Tibial nerve (tissue), 4 donors: ENCODE measurements at regions not wholly inside any gene's neighbourhood (a gene's known extent, or its start where the extent isn't known, plus 50 kb on each side); places are given as distances from the start of the nearest gene placed in this dataset.

Source experiments
- DNase-seq, 2 donors: peaks; one replicate each; pipeline ENCODE4 v3.0.0-alpha.2; 2019; ENCODE audit warnings: low spot score in 2 of 2
- H3K27ac ChIP-seq, 4 donors: fragments of 200-600 bp; sonication (generic) in 3 of 4; one replicate each; pipeline ENCODE4 v1.5.1; 2017 to 2019; ENCODE audit warnings: mild to moderate bottlenecking in 1 of 4
- H3K27me3 ChIP-seq, 2 donors: fragments of 200-600 bp; sonication (generic) in 1 of 2; one replicate each; pipeline versions ENCODE4 v1.5.1 to v1.6.0; 2017 to 2019
- H3K36me3 ChIP-seq, 3 donors: fragments of 200-600 bp; sonication (generic); one replicate each; pipeline ENCODE4 v1.5.1; 2018 to 2019
- H3K4me1 ChIP-seq, 4 donors: fragments of 200-600 bp; sonication (generic) in 3 of 4; one replicate each; pipeline ENCODE4 v1.5.1; 2017 to 2019
- H3K4me3 ChIP-seq, 4 donors: fragments of 200-600 bp; sonication (generic) in 3 of 4; one replicate each; pipeline ENCODE4 v1.5.1; 2017 to 2019; ENCODE audit warnings: mild to moderate bottlenecking in 1 of 4, moderate library complexity in 1 of 4
- H3K9me3 ChIP-seq, 4 donors: fragments of 200-600 bp; sonication (generic) in 3 of 4; one replicate each; pipeline ENCODE4 v1.5.1; 2017 to 2019
- EP300 ChIP-seq, 2 donors: sonication (generic); formaldehyde crosslinking; IDR thresholded peaks; one replicate each; pipeline ENCODE4 v1.6.1; 2017; ENCODE audit warnings: antibody characterized with exemption in 2 of 2, mild to moderate bottlenecking in 1 of 2
- POLR2A ChIP-seq, 2 donors: fragments of 450-650 bp; IDR thresholded peaks; one replicate each; pipeline ENCODE4 v1.6.1; 2017; ENCODE audit warnings: antibody characterized with exemption in 2 of 2, mild to moderate bottlenecking in 2 of 2, moderate library complexity in 2 of 2
- WGBS, 2 donors: methylation state at CpG; one replicate each; pipeline ENCODE4 v1.1.5; 2018; 5-methylcytosine and 5-hydroxymethylcytosine counted together
- TF ChIP-seq, protein P1 (sequence below), 5 experiments: fragments of 200-600 bp in 3 of 5; fragments of 450-650 bp in 2 of 5; sonication (generic) in 3 of 5; IDR thresholded peaks; one replicate each; pipeline ENCODE4 v1.5.1; 2016 to 2019; ENCODE audit warnings: antibody characterized with exemption in 5 of 5, mild to moderate bottlenecking in 3 of 5, moderate library complexity in 2 of 5

DNA sequence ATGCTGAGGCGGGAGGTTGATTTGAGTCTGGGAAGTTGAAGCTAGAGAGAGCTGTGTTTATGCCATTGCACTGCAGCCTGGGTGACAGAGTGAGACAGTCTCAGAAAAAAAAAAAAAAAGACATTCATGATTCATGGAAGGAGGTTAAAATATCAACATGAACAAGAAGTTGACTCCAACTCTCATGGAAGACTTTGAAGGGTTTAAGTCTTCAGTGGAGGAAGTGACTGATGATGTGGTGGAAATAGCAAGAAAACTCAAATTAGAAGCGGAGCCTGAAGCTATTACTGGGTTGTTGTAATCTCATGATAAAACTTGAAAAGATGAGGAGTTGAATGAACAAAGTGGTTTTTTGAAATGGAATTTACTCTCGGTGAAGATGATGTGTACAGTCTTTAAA lies 491.8 kb downstream of the SQOR start:
- TF ChIP-seq, protein P1, sequence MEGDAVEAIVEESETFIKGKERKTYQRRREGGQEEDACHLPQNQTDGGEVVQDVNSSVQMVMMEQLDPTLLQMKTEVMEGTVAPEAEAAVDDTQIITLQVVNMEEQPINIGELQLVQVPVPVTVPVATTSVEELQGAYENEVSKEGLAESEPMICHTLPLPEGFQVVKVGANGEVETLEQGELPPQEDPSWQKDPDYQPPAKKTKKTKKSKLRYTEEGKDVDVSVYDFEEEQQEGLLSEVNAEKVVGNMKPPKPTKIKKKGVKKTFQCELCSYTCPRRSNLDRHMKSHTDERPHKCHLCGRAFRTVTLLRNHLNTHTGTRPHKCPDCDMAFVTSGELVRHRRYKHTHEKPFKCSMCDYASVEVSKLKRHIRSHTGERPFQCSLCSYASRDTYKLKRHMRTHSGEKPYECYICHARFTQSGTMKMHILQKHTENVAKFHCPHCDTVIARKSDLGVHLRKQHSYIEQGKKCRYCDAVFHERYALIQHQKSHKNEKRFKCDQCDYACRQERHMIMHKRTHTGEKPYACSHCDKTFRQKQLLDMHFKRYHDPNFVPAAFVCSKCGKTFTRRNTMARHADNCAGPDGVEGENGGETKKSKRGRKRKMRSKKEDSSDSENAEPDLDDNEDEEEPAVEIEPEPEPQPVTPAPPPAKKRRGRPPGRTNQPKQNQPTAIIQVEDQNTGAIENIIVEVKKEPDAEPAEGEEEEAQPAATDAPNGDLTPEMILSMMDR (IDR thresholded peaks at IDR 0.05) = no peak
- Histone ChIP-seq H3K27ac (no peak overlapping the region), H3K27me3 (no peaks in the 10 kb centered on the region), H3K9me3 (peaks cover 0 to 31% (median 9%) of the 10 kb centered on the region in 4 donors), H3K36me3 (no peaks in the 10 kb centered on the region), H3K4me1 (no peaks in the 10 kb centered on the region), H3K4me3 (no peak overlapping the region)
- DNase-seq = no peak
- 80 to 91% methylated on average over 3 of the region's 3 CpGs for WGBS, 2 donors

DNA sequence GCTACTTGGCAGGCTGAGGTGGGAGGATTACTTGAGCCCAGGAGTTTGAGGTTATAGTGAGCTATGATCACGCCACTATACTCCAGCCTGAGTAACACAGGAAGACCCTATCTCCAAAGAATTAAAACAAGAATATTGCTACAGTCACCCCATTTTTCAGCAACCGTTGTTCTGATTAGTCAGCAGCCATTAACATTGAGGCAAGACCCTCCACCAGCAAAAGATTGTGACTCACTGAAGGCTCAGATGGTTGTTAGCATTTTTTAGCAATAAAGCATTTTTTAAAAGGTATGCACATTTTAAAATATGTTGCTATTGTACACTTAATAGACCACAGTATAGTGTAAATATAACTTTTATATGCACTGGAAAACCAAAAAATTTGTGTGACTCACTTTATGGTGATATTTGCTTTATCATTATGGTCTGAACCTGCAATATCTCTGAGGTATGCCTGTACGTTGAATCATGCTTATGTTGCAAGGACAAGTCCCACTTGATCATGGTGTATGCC lies 492.6 kb downstream of the SQOR start:
- DNase-seq = no peak
- Histone ChIP-seq H3K4me1 (no peaks in the 10 kb centered on the region), H3K27ac (no peak overlapping the region), H3K9me3 (peaks cover 0 to 38% (median 9%) of the 10 kb centered on the region in 4 donors), H3K27me3 (no peaks in the 10 kb centered on the region), H3K36me3 (no peaks in the 10 kb centered on the region), H3K4me3 (no peak overlapping the region)
- TF ChIP-seq EP300 (IDR thresholded peaks at IDR 0.05) (no peak), POLR2A (IDR thresholded peaks at IDR 0.05) (no peak)
- TF ChIP-seq, protein P1 (IDR thresholded peaks at IDR 0.05) = no peak
- 66 to 71% methylated on average over 3 of the region's 3 CpGs for WGBS, 2 donors

DNA sequence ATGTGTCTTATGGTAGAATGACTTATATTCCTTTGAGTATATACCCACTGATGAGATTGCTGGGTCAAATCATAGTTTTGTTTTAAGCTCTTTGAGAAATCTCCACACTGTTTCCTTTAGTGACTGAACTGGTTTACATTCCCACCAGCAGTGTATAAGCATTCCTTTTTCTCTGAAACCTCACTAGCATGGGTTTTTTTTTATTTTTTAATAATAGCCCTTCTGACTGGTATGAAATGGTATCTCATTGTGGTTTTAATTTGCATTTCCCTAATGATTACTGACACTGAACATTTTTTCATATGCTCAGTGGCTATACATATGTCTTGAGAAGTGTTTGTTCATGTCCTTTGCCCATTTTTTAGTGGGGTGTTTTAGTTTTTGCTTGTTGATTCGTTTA lies 494.3 kb downstream of the SQOR start:
- TF ChIP-seq, protein P1 (IDR thresholded peaks at IDR 0.05) = no peak
- TF ChIP-seq EP300 (IDR thresholded peaks at IDR 0.05) = no peak
- no peak for TF ChIP-seq POLR2A (IDR thresholded peaks at IDR 0.05)
- Histone ChIP-seq H3K4me1 (no peaks in the 10 kb centered on the region), H3K36me3 (no peaks in the 10 kb centered on the region), H3K27ac (no peak overlapping the region), H3K4me3 (no peak overlapping the region), H3K27me3 (no peaks in the 10 kb centered on the region), H3K9me3 (peaks cover 0 to 32% (median 5%) of the 10 kb centered on the region in 4 donors)
- 79 to 80% methylated on average over 1 of the region's 1 CpG for WGBS, 2 donors
- DNase-seq = no peak

DNA sequence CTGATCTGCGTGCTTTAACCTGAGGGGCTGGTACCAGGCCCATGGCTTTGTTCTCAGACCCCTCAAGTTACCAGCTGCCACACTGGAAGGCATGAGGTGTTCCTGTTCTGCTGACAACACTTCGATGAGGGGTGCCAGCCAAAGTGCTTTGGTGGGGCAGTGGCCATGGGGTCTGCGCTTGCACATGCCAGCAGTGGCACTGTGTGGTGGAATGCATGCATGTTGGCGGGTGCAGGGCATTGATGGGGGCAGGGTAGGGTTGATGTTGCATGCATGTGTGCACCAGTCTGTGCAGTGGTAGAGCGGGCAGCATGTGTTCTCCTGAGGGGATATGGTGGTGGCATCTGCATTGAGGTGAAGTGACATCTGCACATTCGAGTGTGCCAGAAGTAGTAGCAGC lies 497.0 kb downstream of the SQOR start:
- no peak for TF ChIP-seq EP300 (IDR thresholded peaks at IDR 0.05)
- no peak for TF ChIP-seq POLR2A (IDR thresholded peaks at IDR 0.05)
- TF ChIP-seq, protein P1 (IDR thresholded peaks at IDR 0.05) = no peak
- H3K4me3 ChIP-seq = no peak overlapping the region
- WGBS, 2 donors = 88 to 91% methylated on average over 6 of the region's 6 CpGs
- no peaks in the 10 kb centered on the region for H3K4me1 ChIP-seq
- no peaks in the 10 kb centered on the region for H3K27me3 ChIP-seq
- H3K36me3 ChIP-seq = no peaks in the 10 kb centered on the region
- DNase-seq = no peak
- no peak overlapping the region for H3K27ac ChIP-seq
- peaks cover 0 to 39% (median 2%) of the 10 kb centered on the region in 4 donors for H3K9me3 ChIP-seq

DNA sequence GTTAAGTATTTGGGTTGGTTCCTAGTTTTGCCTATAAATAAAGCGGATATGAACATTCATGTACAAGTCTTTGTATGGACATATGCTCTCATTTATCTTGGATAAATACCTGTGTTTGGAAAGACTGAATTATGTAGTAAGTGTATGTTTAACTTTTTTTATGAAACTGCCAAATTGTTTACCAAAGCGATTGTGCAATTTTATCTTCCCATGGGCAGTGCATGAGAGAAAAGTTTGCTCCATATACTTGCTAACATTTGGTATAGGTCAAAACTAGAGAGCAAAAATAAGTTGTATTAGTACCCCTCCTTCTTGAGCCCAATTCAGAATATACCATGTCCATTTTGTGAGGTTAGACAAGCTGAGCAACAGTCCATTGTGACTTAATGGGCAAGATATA lies 502.6 kb downstream of the SQOR start:
- 92 to 96% methylated on average over 2 of the region's 2 CpGs for WGBS, 2 donors

More for the DNA sequence above, 502.6 kb downstream of the SQOR start:
- Histone ChIP-seq H3K36me3 (no peaks in the 10 kb centered on the region), H3K9me3 (peaks cover 0 to 11% (median 2%) of the 10 kb centered on the region in 4 donors), H3K4me3 (no peak overlapping the region), H3K27ac (no peak overlapping the region), H3K27me3 (no peaks in the 10 kb centered on the region), H3K4me1 (no peaks in the 10 kb centered on the region)
- TF ChIP-seq, protein P1 (IDR thresholded peaks at IDR 0.05) = no peak
- TF ChIP-seq POLR2A (IDR thresholded peaks at IDR 0.05) (no peak), EP300 (IDR thresholded peaks at IDR 0.05) (no peak)
- DNase-seq = no peak
